HPDE6-E6E7 (cell line): ENCODE measurements at regions not wholly inside any gene's neighbourhood (a gene's known extent, or its start where the extent isn't known, plus 50 kb on each side); places are given as distances from the start of the nearest gene placed in this dataset.
"Not testable (repeated sequence)": the region's sequence is repeated elsewhere in the genome, so short reads cannot be mapped to it uniquely, and the experiment has no call there.

Experiments
- DNase-seq: peaks from one replicate; pipeline ENCODE4 v3.0.0; 2011; ENCODE audit warnings: missing footprints; ENCODE audit errors: extremely low spot score

DNA sequence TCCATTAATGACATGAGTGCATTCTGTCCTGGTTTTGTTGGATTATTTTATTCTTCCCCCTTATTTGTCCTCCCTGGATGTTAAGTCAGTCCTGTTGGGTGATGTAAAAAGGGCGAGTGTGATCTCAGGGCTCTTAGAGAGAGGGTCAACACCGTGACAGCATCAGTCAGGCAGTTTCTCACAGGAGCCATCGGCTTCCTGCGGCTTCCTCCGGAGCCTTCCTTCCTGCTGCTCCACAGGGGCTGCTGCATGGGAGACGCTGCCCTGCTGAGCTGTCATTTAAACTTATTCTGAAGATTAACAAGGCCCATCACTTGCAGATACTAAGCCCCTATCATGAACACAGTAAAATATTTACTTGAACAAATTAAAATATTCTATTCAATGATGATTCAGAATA is 211.3 kb downstream of the SPATA31A1 start:
- DNase-seq = not testable (repeated sequence)

GRCh38 chr9:39567396-39567795 is 211.9 kb downstream of the SPATA31A1 start:
- DNase-seq = not testable (repeated sequence)

DNA sequence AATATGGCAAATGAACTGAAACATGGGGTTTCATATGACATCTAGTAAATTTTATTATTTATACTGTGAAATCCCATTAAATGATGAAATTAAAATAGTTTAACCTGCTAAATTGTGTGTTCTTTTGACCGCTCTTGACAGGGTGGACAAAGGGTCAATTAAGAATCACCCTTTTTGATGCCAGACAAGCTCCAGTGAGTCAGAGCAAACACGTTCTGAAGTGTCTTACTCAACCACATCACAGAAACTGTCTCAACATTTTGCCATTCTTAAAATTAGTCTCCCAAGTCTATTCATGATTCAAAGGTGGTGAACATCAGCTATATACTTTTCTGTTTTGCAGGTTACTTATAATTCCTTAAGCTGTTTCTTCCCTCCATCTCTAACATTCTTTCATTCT is 213.4 kb downstream of the SPATA31A1 start:
- not testable (repeated sequence) for DNase-seq

DNA sequence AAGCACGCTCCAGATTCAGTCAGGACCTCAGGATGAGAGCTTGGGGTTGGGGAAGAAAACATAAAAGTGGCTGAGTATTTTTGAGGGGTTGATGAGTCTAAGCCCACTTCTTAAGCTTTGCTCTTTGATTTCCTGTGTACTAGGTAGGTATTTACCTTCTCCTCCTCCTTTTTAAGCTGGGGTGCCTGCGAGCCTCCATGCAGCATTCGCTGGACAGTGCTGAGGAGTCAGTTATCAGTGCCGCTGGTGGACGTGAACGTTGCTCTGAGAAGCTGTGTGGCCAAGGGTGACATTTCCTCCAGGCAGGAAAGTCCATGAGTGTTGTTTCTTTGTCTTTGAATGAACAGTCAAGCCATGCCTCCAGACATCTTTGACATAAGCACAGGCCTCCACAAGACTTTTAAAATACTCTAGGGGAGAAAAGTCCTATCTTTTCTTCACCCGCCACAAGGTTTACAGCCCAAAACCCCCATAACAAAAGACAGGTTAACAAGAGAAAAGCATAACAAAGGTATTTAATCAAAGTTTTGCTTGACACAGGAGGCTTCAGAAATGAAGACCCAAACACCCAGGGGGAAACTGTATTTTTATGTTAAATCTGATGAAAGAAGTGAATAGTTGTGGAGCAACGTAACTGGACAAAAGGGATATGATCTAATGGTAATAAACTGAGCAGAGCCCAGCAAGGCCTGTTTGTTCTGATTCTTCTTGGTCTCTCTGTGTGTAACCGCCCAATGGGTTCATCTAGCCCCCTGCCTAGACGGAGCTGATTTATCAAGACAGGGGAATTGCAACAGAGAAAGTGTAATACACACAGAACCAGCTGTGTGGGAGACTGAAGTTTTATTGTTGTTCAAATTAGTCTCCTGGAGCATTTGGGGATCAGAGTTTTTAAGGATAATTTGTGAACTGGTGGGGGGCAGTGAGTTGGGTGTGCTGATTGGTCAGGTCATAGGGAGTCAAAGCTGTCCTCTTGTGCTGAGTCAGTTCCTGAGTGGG is 217.9 kb downstream of the SPATA31A1 start:
- DNase-seq = not testable (repeated sequence)

DNA sequence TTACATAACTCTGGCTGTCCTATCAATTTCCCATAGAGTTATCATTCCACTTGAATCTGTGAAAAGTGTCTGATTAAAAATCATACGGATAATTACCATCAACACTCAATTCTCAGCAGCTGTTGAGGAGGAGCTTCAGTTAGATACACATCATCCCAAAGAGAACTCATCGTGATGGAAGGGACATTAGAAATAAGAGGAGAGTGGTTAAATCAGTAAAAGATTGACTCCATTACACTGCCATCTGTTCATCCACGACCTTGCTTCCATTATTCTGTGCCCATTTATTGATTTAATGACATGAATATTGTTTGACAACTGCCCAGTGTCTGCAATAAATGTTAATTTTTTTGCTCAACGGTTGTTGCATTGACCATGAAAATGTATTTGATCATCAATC is 223.5 kb downstream of the SPATA31A1 start:
- DNase-seq = not testable (repeated sequence)

- peak; percentile 11 for DNase-seq
Observed at GRCh38 chr9:39581296-39581695, 225.8 kb downstream of the SPATA31A1 start.

- DNase-seq = not testable (repeated sequence)
Observed at GRCh38 chr9:39582677-39583412, 227.4 kb downstream of the SPATA31A1 start.

DNA sequence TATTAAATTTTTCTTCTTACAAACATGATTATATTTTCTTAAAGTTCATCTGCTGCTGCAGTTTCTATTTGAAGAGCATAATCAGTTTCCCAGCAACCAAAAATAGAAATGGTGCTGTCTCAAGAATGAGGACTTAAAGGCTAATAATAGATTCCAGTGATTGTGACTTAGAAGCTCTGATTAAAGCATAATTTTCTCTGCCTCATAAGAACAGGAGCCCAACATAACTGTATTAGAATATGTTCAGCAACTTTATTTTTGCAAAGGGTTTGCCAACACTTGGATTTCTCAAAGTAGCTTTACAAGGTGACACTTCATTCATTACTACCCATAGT is 227.9 kb downstream of the SPATA31A1 start:
- DNase-seq = not testable (repeated sequence)

GRCh38 chr9:39585233-39585632 is 229.8 kb downstream of the SPATA31A1 start:
- DNase-seq = not testable (repeated sequence)

- no peak for DNase-seq
Observed at GRCh38 chr9:39587844-39588499, 232.5 kb downstream of the SPATA31A1 start.

DNA sequence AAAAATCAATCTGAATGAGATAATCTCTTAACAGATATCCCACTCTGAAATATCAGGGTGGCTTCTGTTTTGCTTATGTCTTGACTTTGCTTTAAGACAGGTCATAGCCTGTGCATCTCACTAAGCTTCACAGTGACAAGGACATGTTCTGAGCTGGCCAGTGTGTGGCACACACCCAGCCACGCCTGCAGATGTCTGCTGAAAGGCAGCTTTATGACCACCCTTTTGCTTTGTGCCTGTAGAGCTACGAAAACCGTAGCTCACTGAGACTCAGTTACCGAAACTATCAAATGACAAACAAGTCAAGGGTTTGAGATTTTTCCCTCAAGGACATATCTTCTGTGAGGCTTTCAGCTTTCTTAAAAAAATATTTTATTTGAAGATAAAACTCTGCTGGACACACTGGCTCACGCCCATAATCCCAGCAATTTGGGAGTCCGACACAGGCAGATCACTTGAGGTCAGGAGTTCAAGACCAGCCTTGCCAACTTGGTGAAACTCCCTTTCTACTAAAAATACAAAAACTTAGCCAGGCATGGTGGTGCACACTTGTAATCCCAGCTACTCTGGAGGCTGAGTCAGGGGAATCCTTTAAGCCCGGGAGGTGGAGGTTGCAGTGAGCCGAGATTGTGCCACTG is 233.2 kb downstream of the SPATA31A1 start:
- DNase-seq = no peak

DNA sequence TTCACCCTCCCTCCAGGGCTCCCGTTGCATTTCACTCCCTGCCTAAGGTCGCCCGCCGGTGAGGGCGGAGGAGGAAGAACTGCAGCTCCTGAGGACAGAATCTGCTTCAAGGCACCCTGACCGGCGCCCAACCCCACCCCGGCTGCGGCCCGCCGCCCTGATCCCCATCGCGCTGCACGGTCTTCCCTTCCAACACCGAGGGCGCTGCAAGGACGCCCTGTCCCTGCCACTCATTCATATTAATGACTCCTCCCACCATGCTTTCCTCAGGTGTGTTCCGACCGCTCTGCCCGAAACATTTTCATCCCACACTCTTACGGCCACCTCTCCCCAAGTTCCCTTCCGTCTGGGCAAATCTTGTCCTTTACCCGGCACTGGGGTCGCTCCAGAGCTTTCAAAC is 248.6 kb downstream of the SPATA31A1 start:
- DNase-seq = not testable (repeated sequence)

GRCh38 chr9:39611449-39612231 is 256.2 kb downstream of the SPATA31A1 start:
- DNase-seq = not testable (repeated sequence)

- not testable (repeated sequence) for DNase-seq
Observed at GRCh38 chr9:39616480-39616879, 261.0 kb downstream of the SPATA31A1 start.

DNA sequence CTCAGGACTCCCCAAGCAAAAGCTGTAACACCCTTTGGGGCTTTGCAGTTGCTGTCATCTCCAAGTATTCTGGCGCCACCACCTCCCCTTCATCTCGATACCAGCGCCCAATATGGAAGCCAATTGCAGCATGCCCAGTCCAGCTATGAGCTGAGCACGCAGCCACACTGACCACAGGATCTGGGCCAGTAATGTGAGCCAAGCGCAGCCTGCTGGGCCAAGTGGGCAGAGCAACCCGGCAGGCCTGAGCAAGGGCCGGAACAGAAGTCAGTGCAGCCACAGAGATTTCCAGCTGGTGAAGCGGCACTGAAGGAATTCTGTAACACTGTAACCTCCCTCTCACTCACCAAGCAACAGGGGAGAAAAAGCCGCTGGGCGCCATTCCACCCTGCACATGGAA is 268.6 kb downstream of the SPATA31A1 start:
- not testable (repeated sequence) for DNase-seq

DNA sequence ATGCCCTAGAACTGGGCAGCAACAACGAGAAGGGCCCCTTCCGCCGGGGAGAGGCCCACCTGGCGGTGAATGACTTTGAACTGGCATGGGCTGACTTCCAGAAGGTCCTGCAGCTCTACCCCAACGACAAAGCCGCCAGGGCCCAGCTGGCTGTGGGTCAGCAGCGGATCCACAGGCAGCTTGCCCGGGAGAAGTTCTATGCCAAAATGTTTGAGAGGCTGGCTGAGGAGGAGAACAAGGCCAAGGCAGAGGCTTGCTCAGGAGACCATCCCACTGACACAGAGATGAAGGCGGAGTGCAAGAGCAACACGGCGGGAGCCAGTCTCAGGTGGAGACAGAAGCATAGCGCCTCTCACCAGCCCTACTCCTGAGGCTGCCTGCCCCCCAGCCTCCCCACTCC is 276.6 kb downstream of the SPATA31A1 start:
- DNase-seq = not testable (repeated sequence)

DNA sequence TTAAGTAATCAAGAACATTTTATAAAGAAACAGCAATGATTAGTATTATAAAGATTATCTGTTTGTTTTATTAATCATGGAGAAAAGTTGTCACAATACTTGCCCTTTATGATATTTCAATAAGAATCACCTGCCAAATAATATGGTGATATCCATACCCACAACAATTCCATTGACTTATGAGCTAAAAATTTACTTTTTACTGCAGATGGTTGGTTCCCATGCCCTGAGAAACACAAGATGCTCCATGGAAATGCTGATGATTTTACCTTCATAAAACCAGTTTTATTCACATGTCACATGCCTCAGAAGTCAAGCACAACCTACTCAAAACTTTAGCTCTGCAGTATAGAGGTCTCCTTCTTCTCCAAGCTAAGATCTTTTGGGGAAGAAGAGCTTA is 293.6 kb downstream of the SPATA31A1 start:
- not testable (repeated sequence) for DNase-seq

DNA sequence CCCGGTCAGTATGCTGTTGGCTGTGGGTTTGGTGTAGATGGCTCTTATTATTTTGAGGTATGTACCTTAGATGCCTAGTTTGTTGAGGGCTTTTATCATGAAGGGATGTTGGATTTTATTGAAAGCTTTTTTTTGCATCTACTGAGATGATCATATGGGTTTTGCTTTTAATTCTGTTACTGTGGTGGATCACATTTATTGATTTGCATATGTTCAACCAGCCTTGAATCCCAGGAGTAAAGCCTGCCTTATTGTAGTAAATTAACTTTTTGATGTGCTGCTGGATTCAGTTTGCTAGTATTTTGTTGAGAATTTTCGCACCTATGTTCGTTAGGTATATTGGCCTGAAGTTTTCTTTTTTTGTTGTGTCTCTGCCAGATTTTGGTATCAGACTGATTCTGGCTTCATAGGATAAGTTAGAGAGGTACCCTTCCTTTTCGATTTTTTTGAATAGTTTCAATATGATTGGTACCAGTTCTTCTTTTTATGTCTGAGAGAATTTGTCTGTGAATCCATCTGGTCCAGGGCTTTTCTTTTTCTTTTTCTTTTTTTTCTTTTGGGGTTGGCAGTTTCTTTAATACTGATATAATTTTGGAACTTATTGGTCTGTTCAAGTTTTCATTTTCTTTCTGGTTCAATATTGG is 301.6 kb downstream of the SPATA31A1 start:
- DNase-seq = not testable (repeated sequence)

DNA sequence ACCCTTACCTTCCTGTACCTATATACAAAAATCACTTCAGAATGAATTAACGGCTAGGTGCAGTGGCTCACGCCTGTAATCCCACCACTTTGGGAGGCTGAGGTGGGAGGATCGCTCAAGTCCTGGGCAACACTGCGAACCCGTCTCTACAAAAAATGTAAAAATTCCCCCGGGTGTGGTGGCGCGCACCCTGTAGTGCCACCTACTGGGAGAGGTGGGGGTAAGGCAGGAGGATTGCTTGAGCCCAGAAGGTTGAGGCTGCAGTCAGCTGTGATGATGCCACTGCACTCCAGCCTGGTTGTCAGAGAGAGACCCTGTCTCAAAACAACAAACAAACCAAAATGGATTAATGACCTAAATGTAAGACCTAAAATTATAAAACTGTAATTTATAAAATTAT is 307.6 kb downstream of the SPATA31A1 start:
- DNase-seq = not testable (repeated sequence)

- not testable (repeated sequence) for DNase-seq
Observed at GRCh38 chr9:39663713-39664112, 308.2 kb downstream of the SPATA31A1 start.
